MM.1S (cell line): ENCODE measurements at regions not wholly inside any gene's neighbourhood (a gene's known extent, or its start where the extent isn't known, plus 50 kb on each side); places are given as distances from the start of the nearest gene placed in this dataset.

Experiments
- EZH2 ChIP-seq: fragments of 300-600 bp; sonication (generic); optimal IDR thresholded peaks from 2 replicates; pipeline ENCODE3; 2017; ENCODE audit warnings: low read depth, mild to moderate bottlenecking, antibody characterized with exemption, low read length, mixed read lengths
- TF ChIP-seq, protein P1 (sequence below): fragments of 300-600 bp; sonication (generic); IDR thresholded peaks from 2 replicates; pipeline ENCODE4 v1.5.1; 2016; ENCODE audit warnings: antibody characterized with exemption, low read length, mixed read lengths

DNA sequence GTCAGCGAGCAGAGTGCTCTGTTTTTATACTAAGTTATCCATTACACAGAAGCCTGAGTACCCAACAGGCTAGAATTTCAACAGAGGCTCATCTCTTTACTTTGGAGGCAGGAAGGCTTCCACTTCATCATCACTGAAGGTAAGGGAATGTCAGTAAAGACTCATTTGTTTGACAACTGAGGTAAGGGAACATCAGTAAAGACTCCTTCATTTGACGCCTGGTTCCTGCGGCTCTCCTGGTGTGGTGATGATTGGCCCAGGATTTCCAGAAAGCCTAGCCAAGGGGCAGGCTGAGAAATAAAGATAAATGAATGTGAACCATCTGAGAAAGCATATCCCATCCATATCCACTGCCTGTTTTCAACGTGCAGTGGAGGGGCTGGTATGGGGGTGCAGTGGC, 244.6 kb upstream of the ECI2 start:
- TF ChIP-seq, protein P1, sequence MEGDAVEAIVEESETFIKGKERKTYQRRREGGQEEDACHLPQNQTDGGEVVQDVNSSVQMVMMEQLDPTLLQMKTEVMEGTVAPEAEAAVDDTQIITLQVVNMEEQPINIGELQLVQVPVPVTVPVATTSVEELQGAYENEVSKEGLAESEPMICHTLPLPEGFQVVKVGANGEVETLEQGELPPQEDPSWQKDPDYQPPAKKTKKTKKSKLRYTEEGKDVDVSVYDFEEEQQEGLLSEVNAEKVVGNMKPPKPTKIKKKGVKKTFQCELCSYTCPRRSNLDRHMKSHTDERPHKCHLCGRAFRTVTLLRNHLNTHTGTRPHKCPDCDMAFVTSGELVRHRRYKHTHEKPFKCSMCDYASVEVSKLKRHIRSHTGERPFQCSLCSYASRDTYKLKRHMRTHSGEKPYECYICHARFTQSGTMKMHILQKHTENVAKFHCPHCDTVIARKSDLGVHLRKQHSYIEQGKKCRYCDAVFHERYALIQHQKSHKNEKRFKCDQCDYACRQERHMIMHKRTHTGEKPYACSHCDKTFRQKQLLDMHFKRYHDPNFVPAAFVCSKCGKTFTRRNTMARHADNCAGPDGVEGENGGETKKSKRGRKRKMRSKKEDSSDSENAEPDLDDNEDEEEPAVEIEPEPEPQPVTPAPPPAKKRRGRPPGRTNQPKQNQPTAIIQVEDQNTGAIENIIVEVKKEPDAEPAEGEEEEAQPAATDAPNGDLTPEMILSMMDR = no peak
- no peak for TF ChIP-seq EZH2
